DOHH2 (cell line): ENCODE measurements at regions not wholly inside any gene's neighbourhood (a gene's known extent, or its start where the extent isn't known, plus 50 kb on each side); places are given as distances from the start of the nearest gene placed in this dataset.

Source experiments
- CTCF ChIP-seq: fragments of 200-600 bp; sonication (generic); IDR thresholded peaks from one replicate; pipeline ENCODE4 v1.5.1; 2014; ENCODE audit warnings: antibody characterized with exemption, mild to moderate bottlenecking, low read depth, low read length; ENCODE audit not compliant: poor library complexity, severe bottlenecking
- EZH2phosphoT487 ChIP-seq: fragments of 200-600 bp; sonication (generic); IDR thresholded peaks from 2 replicates; pipeline ENCODE4 v1.6.1; 2017; ENCODE audit warnings: borderline replicate concordance, mild to moderate bottlenecking, antibody characterized with exemption, low read length, moderate library complexity, mixed read lengths

- TF ChIP-seq CTCF: no peak
- TF ChIP-seq EZH2phosphoT487: no peak
These were observed 564.7 kb upstream of the SLC39A10 start for GRCh38 chr2:195092341-195092740.
